Neural progenitor cell (in vitro differentiated cells): ENCODE measurements at regions not wholly inside any gene's neighbourhood (a gene's known extent, or its start where the extent isn't known, plus 50 kb on each side); places are given as distances from the start of the nearest gene placed in this dataset.

Source experiments
- DNase-seq: peaks from one replicate; pipeline ENCODE4 v3.0.0-alpha.2; 2016; ENCODE audit warnings: low spot score
- H2AFZ ChIP-seq: fragments of 200-600 bp; sonication (generic); replicated peaks from 2 replicates; pipeline ENCODE4 v1.6.1; 2016; ENCODE audit warnings: antibody characterized with exemption
- H3F3A ChIP-seq: fragments of 200-600 bp; sonication (generic); 2 replicates; pipeline ENCODE4 v1.6.1; 2016; ENCODE audit warnings: antibody characterized with exemption, low read depth
- H3K27ac ChIP-seq: fragments of 200-600 bp; sonication (generic); 2 replicates; pipeline ENCODE4 v1.5.1; 2016; ENCODE audit warnings: mild to moderate bottlenecking
- H3K27me3 ChIP-seq: fragments of 200-600 bp; sonication (generic); 2 replicates; pipeline ENCODE4 v1.6.1; 2016; ENCODE audit warnings: mild to moderate bottlenecking, moderate library complexity
- H3K36me3 ChIP-seq: fragments of 200-600 bp; sonication (generic); 2 replicates; pipeline ENCODE4 v1.5.1; 2016
- H3K4me1 ChIP-seq: fragments of 200-600 bp; sonication (generic); 2 replicates; pipeline ENCODE4 v1.6.1; 2016; ENCODE audit warnings: mixed run types
- H3K4me2 ChIP-seq: fragments of 200-600 bp; sonication (generic); 2 replicates; pipeline ENCODE4 v1.6.1; 2016
- H3K4me3 ChIP-seq: fragments of 200-600 bp; sonication (generic); 2 replicates; pipeline ENCODE4 v1.5.1; 2016
- H3K79me2 ChIP-seq: fragments of 200-600 bp; sonication (generic); 2 replicates; pipeline ENCODE4 v1.6.1; 2016; ENCODE audit warnings: low read depth
- H3K9ac ChIP-seq: fragments of 200-600 bp; sonication (generic); 2 replicates; pipeline ENCODE4 v1.6.1; 2016
- H3K9me3 ChIP-seq: fragments of 200-600 bp; sonication (generic); 2 replicates; pipeline ENCODE4 v1.5.1; 2016; ENCODE audit warnings: low read depth
- H4K20me1 ChIP-seq: fragments of 200-600 bp; sonication (generic); 2 replicates; pipeline ENCODE4 v1.6.1; 2016; ENCODE audit warnings: low read depth
- H3K27ac Mint-ChIP-seq: 3 replicates; pipeline ENCODE4 v1.8.0; 2021; ENCODE audit warnings: mixed read lengths
- H3K27me3 Mint-ChIP-seq: 2 replicates; pipeline ENCODE4 v1.8.0; 2022; ENCODE audit warnings: low read depth, mild to moderate bottlenecking, inconsistent platforms, moderate library complexity, mixed read lengths; ENCODE audit not compliant: insufficient read depth
- H3K36me3 Mint-ChIP-seq: 3 replicates; pipeline ENCODE4 v1.8.0; 2021; ENCODE audit warnings: mixed read lengths
- H3K4me1 Mint-ChIP-seq: 3 replicates; pipeline ENCODE4 v1.8.0; 2021; ENCODE audit warnings: mixed read lengths
- H3K4me3 Mint-ChIP-seq: 3 replicates; pipeline ENCODE4 v1.8.0; 2021; ENCODE audit warnings: mild to moderate bottlenecking, moderate library complexity, mixed read lengths
- H3K9me3 Mint-ChIP-seq: 3 replicates; pipeline ENCODE4 v1.8.0; 2020; ENCODE audit warnings: mixed read lengths
- EZH2 ChIP-seq: fragments of 200-600 bp; sonication (generic); IDR thresholded peaks from 2 replicates; pipeline ENCODE4 v1.6.1; 2017; ENCODE audit warnings: antibody characterized with exemption, mild to moderate bottlenecking, moderate library complexity
- EZH2phosphoT487 ChIP-seq: fragments of 200-600 bp; sonication (generic); IDR thresholded peaks from 2 replicates; pipeline ENCODE4 v1.6.1; 2017; ENCODE audit warnings: antibody characterized with exemption
- TF ChIP-seq, protein P1 (sequence below): fragments of 200-600 bp; sonication (generic); IDR thresholded peaks from 2 replicates; pipeline ENCODE4 v1.5.1; 2017; ENCODE audit warnings: antibody characterized with exemption, mild to moderate bottlenecking

DNA sequence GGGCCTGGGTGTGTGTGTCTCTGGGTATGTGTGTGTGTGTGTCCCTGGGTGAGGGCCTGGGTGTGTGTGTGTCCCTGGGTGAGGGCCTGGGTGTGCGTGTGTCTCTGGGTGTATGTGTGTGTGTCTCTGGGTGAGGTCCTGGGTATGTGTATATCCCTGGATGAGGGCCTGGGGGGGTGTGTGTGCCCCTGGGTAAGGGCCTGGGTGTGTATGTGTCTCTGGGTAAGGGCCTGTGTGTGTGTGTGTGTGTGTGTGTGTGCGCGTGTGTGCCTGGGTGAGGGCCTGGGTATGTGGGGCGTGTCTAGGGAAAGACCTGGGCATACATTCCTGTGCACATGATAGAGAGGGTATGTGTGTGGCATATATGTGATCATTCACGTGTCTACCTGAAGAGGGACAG lies 155.1 kb upstream of the ZC3H12A start:
- Mint-ChIP-seq H3K27me3 (peaks cover 18% of the 10 kb centered on the region), H3K36me3 (no peaks in the 10 kb centered on the region), H3K27ac (no peak overlapping the region), H3K4me3 (no peak overlapping the region), H3K9me3 (peaks cover 6% of the 10 kb centered on the region), H3K4me1 (peaks cover 21% of the 10 kb centered on the region)
- H3K79me2 ChIP-seq, result no peaks in the 10 kb centered on the region
- H3K9me3 ChIP-seq, result no peaks in the 10 kb centered on the region
- TF ChIP-seq EZH2 (no peak), EZH2phosphoT487 (no peak)
- TF ChIP-seq, protein P1, sequence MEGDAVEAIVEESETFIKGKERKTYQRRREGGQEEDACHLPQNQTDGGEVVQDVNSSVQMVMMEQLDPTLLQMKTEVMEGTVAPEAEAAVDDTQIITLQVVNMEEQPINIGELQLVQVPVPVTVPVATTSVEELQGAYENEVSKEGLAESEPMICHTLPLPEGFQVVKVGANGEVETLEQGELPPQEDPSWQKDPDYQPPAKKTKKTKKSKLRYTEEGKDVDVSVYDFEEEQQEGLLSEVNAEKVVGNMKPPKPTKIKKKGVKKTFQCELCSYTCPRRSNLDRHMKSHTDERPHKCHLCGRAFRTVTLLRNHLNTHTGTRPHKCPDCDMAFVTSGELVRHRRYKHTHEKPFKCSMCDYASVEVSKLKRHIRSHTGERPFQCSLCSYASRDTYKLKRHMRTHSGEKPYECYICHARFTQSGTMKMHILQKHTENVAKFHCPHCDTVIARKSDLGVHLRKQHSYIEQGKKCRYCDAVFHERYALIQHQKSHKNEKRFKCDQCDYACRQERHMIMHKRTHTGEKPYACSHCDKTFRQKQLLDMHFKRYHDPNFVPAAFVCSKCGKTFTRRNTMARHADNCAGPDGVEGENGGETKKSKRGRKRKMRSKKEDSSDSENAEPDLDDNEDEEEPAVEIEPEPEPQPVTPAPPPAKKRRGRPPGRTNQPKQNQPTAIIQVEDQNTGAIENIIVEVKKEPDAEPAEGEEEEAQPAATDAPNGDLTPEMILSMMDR, result no peak
- no peak overlapping the region for H3K4me2 ChIP-seq
- H3F3A ChIP-seq, result peaks cover 26% of the 10 kb centered on the region
- no peak for DNase-seq
- H2AFZ ChIP-seq, result no peak overlapping the region
- no peaks in the 10 kb centered on the region for H3K36me3 ChIP-seq
- H3K27me3 ChIP-seq, result peaks cover 24% of the 10 kb centered on the region
- no peak overlapping the region for H3K9ac ChIP-seq
- H3K4me3 ChIP-seq, result no peak overlapping the region
- H3K4me1 ChIP-seq, result peaks cover 20% of the 10 kb centered on the region
- H4K20me1 ChIP-seq, result no peaks in the 10 kb centered on the region
- no peak overlapping the region for H3K27ac ChIP-seq

DNA sequence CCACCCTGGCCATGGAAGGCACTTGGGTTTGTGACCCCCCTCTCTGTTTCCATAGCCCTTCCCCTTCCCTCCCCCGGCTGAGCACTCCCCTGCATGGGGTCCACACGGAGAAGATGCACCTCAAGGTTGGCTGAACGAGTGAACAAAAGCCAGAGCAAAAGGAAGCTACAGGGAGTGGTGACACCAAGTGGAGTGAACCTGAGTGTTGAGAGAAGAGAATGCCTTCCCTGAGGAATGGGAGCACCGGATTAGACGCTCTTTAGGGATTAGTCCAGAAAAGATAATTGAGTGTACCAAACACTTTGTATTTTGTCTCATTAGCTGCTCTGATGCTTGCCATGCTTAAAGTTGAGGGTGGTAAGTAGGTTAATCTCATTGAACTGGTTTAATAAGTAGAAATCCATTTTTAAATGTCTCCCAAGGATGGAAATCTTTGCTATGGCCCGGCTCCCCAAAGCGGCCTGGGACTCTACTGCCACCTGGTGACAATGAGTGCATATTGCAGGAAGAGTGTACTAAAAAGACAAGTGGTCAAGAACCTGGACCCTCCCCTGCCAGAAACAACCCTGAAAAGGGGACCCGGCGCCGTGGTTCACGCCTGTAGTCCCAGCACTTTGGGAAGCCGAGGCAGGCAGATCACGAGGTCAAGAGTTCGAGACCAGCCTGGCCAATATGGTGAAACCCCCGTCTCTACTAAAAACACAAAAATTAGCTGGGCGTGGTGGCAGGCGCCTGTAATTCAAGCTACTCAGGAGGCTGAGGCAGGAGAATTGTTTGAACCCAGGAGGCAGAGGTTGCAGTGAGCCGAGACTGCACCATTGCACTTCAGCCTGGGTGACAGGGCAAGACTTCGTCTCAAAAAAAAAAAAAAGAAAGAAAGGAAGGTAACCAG lies 150.6 kb upstream of the ZC3H12A start:
- peaks cover 2% of the 10 kb centered on the region for H3K27me3 ChIP-seq
- no peak for TF ChIP-seq EZH2
- TF ChIP-seq, protein P1, result peak; percentile 96
- H3K36me3 ChIP-seq, result no peaks in the 10 kb centered on the region
- no peak overlapping the region for H3K9ac ChIP-seq
- no peak overlapping the region for H2AFZ ChIP-seq
- peaks cover 13% of the 10 kb centered on the region for H3K27me3 Mint-ChIP-seq
- no peaks in the 10 kb centered on the region for H4K20me1 ChIP-seq
- DNase-seq, result peak; percentile 65
- H3K79me2 ChIP-seq, result no peaks in the 10 kb centered on the region
- H3K4me3 ChIP-seq, result no peak overlapping the region
- H3K4me1 ChIP-seq, result no peaks in the 10 kb centered on the region
- no peak overlapping the region for H3K4me2 ChIP-seq
- no peak overlapping the region for H3K27ac ChIP-seq
- H3K36me3 Mint-ChIP-seq, result no peaks in the 10 kb centered on the region
- H3F3A ChIP-seq, result peaks cover 22% of the 10 kb centered on the region
- H3K4me1 Mint-ChIP-seq, result peaks cover under 1% of the 10 kb centered on the region
- no peaks in the 10 kb centered on the region for H3K9me3 ChIP-seq
- no peak overlapping the region for H3K4me3 Mint-ChIP-seq
- H3K27ac Mint-ChIP-seq, result no peak overlapping the region
- peaks cover 14% of the 10 kb centered on the region for H3K9me3 Mint-ChIP-seq

DNA sequence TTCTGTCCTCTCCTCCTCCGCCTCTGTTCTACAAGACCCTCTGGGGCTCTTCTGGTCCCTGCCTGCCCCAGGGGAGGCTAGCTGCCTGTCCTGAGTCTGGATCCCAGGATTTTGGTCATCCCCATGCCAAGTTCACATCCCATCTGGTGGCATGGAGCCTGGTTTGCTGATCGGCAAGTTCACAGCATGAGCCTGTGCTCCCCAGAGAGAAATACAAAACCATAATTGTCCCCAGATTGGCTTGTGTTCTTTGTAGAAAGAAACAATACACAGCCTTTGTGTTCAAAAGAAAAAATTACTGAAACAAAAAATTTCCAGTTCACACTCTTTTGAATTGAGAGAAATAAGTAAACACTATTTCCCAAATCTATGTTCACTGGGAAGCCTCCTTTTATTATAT lies 149.4 kb upstream of the ZC3H12A start:
- no peaks in the 10 kb centered on the region for H3K36me3 Mint-ChIP-seq
- no peaks in the 10 kb centered on the region for H3K9me3 ChIP-seq
- no peaks in the 10 kb centered on the region for H3K27me3 ChIP-seq
- peaks cover 14% of the 10 kb centered on the region for H3K9me3 Mint-ChIP-seq
- no peaks in the 10 kb centered on the region for H4K20me1 ChIP-seq
- H3K9ac ChIP-seq, result no peak overlapping the region
- H2AFZ ChIP-seq, result no peak overlapping the region
- no peak overlapping the region for H3K4me2 ChIP-seq
- no peak overlapping the region for H3K27ac Mint-ChIP-seq
- no peaks in the 10 kb centered on the region for H3K4me1 ChIP-seq
- no peaks in the 10 kb centered on the region for H3K79me2 ChIP-seq
- no peak overlapping the region for H3K4me3 Mint-ChIP-seq
- H3K4me3 ChIP-seq, result no peak overlapping the region
- no peak for DNase-seq
- no peaks in the 10 kb centered on the region for H3K4me1 Mint-ChIP-seq
- no peaks in the 10 kb centered on the region for H3K36me3 ChIP-seq
- H3K27me3 Mint-ChIP-seq, result peaks cover 11% of the 10 kb centered on the region
- no peak overlapping the region for H3K27ac ChIP-seq
- peaks cover 22% of the 10 kb centered on the region for H3F3A ChIP-seq
- no peak for TF ChIP-seq EZH2
- TF ChIP-seq, protein P1, result no peak
- no peak for TF ChIP-seq EZH2phosphoT487
